ENCODE measurements at regions not wholly inside any gene's neighbourhood (a gene's known extent, or its start where the extent isn't known, plus 50 kb on each side); places are given as distances from the start of the nearest gene placed in this dataset.

DNA sequence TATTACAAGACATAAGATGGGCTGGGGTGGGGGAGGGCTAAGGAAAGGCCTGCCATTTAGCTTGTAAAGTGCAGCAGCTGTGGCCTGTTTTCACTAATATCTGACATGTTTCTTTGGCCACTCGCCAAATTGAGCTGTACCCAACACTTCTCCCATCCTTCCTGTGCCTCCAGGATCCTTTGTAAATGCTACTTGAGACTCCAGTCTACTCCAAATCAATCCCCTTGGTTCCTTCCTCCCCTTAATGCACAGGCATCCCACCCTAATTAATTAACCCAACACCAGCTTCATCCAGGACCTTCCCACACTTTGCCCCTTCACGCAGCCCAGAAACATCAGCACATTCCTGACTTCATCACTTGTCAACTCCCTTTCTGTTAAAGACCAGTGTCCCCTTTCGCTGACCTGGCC, 55.0 kb upstream of the TCF21 start:
- TF ChIP-seq, protein P1, sequence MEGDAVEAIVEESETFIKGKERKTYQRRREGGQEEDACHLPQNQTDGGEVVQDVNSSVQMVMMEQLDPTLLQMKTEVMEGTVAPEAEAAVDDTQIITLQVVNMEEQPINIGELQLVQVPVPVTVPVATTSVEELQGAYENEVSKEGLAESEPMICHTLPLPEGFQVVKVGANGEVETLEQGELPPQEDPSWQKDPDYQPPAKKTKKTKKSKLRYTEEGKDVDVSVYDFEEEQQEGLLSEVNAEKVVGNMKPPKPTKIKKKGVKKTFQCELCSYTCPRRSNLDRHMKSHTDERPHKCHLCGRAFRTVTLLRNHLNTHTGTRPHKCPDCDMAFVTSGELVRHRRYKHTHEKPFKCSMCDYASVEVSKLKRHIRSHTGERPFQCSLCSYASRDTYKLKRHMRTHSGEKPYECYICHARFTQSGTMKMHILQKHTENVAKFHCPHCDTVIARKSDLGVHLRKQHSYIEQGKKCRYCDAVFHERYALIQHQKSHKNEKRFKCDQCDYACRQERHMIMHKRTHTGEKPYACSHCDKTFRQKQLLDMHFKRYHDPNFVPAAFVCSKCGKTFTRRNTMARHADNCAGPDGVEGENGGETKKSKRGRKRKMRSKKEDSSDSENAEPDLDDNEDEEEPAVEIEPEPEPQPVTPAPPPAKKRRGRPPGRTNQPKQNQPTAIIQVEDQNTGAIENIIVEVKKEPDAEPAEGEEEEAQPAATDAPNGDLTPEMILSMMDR (IDR thresholded peaks at IDR 0.05): no peak
- TF ChIP-seq ZFX (IDR thresholded peaks at IDR 0.05; ENCODE audit: borderline replicate concordance): no peak
